ENCODE measurements at regions not wholly inside any gene's neighbourhood (a gene's known extent, or its start where the extent isn't known, plus 50 kb on each side); places are given as distances from the start of the nearest gene placed in this dataset.

DNA sequence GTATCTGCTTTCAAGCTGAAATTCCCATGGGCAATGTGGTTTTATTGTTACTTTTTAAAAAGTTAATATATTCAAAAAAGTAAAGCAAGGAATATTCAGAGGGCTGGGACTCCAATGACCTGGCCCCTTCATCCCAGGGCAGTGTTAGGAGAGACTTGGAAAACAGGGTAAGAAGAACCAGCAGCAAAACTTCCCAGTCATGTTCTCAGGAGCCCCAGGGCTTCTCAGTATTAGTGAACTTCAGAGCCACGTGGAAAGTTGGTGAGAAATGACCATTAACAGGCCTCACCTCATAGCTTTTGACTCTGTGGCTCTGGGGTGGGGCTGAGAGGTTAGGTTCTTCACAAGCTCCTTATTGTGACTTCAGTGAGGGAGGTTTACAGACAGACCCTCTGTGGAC is 230.4 kb upstream of the KCNG1 start:
- DNase-seq (ENCODE audit: low spot score): no peak
- TF ChIP-seq, protein P1, sequence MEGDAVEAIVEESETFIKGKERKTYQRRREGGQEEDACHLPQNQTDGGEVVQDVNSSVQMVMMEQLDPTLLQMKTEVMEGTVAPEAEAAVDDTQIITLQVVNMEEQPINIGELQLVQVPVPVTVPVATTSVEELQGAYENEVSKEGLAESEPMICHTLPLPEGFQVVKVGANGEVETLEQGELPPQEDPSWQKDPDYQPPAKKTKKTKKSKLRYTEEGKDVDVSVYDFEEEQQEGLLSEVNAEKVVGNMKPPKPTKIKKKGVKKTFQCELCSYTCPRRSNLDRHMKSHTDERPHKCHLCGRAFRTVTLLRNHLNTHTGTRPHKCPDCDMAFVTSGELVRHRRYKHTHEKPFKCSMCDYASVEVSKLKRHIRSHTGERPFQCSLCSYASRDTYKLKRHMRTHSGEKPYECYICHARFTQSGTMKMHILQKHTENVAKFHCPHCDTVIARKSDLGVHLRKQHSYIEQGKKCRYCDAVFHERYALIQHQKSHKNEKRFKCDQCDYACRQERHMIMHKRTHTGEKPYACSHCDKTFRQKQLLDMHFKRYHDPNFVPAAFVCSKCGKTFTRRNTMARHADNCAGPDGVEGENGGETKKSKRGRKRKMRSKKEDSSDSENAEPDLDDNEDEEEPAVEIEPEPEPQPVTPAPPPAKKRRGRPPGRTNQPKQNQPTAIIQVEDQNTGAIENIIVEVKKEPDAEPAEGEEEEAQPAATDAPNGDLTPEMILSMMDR (IDR thresholded peaks at IDR 0.05; ENCODE audit: extremely low read depth, missing control alignments): no peak

DNA sequence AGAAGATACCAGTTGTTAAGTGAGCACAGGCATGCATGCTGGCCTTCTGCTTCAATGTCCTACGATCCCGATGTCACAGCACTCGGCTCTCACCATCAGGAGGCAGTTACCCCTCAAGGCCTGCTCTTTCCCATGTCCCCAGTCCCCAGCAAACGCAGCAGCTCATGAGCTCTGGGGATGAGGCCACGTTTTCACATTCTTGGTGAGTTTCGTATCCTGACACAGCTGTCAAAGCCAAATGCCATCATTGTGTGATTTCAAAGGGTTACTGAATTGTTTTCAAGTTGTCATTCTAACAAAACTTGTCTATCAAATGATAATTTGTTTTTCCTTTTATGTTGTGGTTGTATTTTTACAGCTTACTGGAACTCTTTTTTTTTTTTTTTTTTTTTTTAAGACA is 226.9 kb upstream of the KCNG1 start:
- TF ChIP-seq, protein P1 (IDR thresholded peaks at IDR 0.05; ENCODE audit: extremely low read depth, missing control alignments): no peak
- DNase-seq (ENCODE audit: low spot score): no peak

DNA sequence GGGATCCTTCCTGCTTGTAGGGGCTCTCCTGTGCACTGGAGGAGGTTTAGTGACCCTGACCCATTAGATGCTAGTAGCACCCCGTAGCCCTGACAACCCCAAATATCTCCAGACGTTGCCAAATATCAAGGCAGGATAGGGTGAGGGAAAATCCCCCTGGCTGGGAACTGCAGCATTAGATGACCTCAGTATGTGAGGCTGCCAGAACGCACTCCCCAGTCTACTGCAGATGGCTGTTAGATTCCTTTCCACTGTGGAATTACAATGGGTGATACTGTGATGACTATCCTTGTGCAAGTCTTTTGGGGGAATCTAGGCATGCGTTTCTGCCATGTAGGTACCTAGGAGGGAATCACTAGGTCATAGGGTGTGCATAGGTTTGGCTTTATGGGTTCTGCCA is 226.3 kb upstream of the KCNG1 start:
- no peak for DNase-seq (ENCODE audit: low spot score)
- TF ChIP-seq, protein P1 (IDR thresholded peaks at IDR 0.05; ENCODE audit: extremely low read depth, missing control alignments): no peak

DNA sequence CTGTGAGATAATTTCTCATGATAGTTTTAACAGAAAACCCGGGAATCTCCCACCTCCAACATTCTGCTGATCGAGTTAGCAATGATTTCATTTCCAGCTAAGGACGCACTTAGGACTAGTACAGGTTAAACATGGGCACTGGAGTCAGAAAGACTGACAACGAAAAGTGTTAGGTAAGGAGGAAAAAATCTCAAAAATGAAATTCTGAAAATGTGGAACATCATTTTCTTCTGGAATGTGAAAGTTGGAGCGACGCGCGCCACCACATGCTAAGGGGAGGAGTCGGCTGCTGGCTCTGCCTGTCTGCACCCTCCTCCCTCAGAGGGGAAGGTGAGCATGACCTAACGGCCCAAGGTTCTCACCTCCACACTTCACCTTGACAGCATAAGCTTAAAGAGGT is 221.6 kb upstream of the KCNG1 start:
- DNase-seq (ENCODE audit: low spot score): no peak
- TF ChIP-seq, protein P1 (IDR thresholded peaks at IDR 0.05; ENCODE audit: extremely low read depth, missing control alignments): no peak

DNA sequence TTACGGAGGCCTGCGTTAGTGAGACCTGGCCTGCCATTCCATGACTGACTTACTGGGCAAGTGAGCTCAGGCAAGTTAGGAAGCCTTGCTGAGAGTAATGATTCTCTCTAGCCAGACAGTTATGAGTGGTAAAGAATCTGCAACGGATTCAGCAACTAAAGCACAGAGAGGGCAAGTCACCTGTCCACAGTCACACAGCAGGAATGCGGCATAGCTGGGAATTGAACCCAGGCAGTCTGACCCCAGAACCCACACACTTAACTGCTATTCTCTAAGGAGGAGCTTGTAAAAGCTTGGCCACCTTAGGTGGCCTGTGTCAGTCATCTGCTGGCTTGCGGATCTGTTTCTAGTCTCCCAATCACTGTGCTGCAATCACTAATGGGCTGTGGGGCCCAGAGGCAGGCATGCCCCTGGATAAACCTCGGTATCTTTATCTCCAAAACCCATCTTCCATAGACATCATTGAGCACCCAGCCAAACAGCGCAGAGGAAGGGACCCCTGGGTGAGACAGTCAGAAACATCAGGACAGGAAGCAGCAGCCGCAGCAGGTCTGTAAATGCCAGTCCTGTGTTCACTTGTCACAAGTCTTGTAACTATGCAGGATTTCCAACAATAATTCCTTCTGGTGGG is 215.9 kb upstream of the KCNG1 start:
- no peak for DNase-seq (ENCODE audit: low spot score)
- TF ChIP-seq, protein P1 (IDR thresholded peaks at IDR 0.05; ENCODE audit: extremely low read depth, missing control alignments): no peak

DNA sequence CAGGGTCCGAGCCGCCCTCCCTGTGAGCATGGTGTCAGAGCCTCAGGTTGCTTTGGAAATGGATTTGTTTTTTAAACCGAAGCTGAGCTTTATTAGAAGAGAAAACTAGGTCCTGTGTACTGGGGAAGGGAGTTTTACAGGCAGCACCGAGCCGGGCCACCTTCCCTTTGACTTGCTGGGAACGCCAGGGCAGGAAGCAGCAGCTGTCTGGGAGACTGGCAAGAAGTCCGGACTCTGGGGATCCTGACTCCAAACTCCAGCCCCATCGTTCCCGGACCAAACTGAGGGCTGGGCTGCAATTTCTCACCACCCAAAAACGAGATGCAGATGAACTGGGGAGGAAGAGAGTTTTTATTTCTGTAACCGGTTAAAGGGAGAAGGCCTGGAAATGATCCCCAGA is 214.9 kb upstream of the KCNG1 start:
- no peak for DNase-seq (ENCODE audit: low spot score)
- TF ChIP-seq, protein P1 (IDR thresholded peaks at IDR 0.05; ENCODE audit: extremely low read depth, missing control alignments): no peak

DNA sequence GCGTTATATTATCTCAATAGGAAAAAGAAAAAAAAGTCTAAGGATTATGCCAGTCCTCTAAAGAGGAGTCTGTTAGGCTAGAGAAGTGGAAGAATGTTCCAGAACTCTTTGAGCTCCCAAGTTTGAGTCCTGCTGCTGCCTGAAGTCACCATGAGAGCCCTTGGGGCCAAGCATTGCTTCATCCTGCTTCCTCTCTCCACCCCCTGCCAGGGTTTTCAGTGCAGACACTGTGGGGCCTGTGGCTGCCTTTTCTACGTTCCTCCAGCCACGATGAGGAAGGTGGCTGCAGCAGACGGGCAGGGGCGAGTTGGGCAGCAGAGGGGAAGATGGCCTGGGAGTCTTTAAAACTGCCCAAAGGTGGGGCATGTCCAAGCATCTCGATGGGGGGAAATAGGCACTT is 214.4 kb upstream of the KCNG1 start:
- DNase-seq (ENCODE audit: low spot score): no peak
- TF ChIP-seq, protein P1 (IDR thresholded peaks at IDR 0.05; ENCODE audit: extremely low read depth, missing control alignments): no peak
